Breast epithelium (tissue), 4 donors: ENCODE measurements at regions not wholly inside any gene's neighbourhood (a gene's known extent, or its start where the extent isn't known, plus 50 kb on each side); places are given as distances from the start of the nearest gene placed in this dataset.

ENCODE experiments used
- DNase-seq, 2 donors: peaks; one replicate each; pipeline ENCODE4 v3.0.0-alpha.2; 2019; ENCODE audit warnings: low spot score in 2 of 2
- H3K27ac ChIP-seq, 2 donors: fragments of 200-600 bp; sonication (generic) in 1 of 2; one replicate each; pipeline ENCODE4 v1.5.1; 2016 to 2019; ENCODE audit warnings: mild to moderate bottlenecking in 1 of 2
- H3K27me3 ChIP-seq, 2 donors: fragments of 200-600 bp; sonication (generic) in 1 of 2; one replicate each; pipeline versions ENCODE4 v1.5.1 to v1.6.0; 2017 to 2019; ENCODE audit warnings: control low read depth in 1 of 2, mild to moderate bottlenecking in 1 of 2
- H3K36me3 ChIP-seq: fragments of 200-600 bp; one replicate; pipeline ENCODE4 v1.5.1; 2019
- H3K4me1 ChIP-seq, 2 donors: fragments of 200-600 bp; sonication (generic); one replicate each; pipeline ENCODE4 v1.5.1; 2016 to 2019; ENCODE audit warnings: control low read depth in 1 of 2
- H3K4me3 ChIP-seq, 3 donors: fragments of 200-600 bp; sonication (generic); 1 replicate in 2 of 3; 2 replicates in 1 of 3; pipeline ENCODE4 v1.5.1; 2016 to 2019; ENCODE audit warnings: mild to moderate bottlenecking in 3 of 3, moderate library complexity in 2 of 3
- H3K9me3 ChIP-seq, 2 donors: fragments of 200-600 bp; sonication (generic) in 1 of 2; one replicate each; pipeline ENCODE4 v1.5.1; 2016 to 2019; ENCODE audit warnings: control low read depth in 1 of 2
- CTCF ChIP-seq, 3 donors: fragments of 450-650 bp; IDR thresholded peaks; one replicate each; pipeline ENCODE4 v1.5.1; 2016 to 2017; ENCODE audit warnings: antibody characterized with exemption in 3 of 3, mild to moderate bottlenecking in 3 of 3, moderate library complexity in 3 of 3
- POLR2A ChIP-seq: fragments of 450-650 bp; IDR thresholded peaks from one replicate; pipeline ENCODE4 v1.6.1; 2016; ENCODE audit warnings: antibody characterized with exemption, mild to moderate bottlenecking, moderate library complexity
- POLR2AphosphoS5 ChIP-seq, 3 donors: sonication (generic); formaldehyde crosslinking; IDR thresholded peaks; one replicate each; pipeline ENCODE4 v1.6.1; 2017; ENCODE audit warnings: antibody characterized with exemption in 3 of 3
- intact Hi-C: fragments of 100-400 bp; cut with DNase I; formaldehyde crosslinking; loops from one replicate; pipeline ENCODE4 v1.15.1; 2023; ENCODE audit warnings: low total_unique reads

GRCh38 chr5:173745557-173745956, 129.1 kb upstream of the BOD1 start:
- intact Hi-C loops = no loop called here
- no peaks in the 10 kb centered on the region for H3K36me3 ChIP-seq
- no peak overlapping the region for H3K27ac ChIP-seq
- no peaks in the 10 kb centered on the region for H3K4me1 ChIP-seq
- H3K4me3 ChIP-seq = no peak overlapping the region
- TF ChIP-seq CTCF (IDR thresholded peaks at IDR 0.05) (no peak), POLR2A (no peak), POLR2AphosphoS5 (IDR thresholded peaks at IDR 0.05) (no peak)
- no peak for DNase-seq
- H3K27me3 ChIP-seq = no peaks in the 10 kb centered on the region
- no peaks in the 10 kb centered on the region for H3K9me3 ChIP-seq

GRCh38 chr5:173746047-173746646, 129.7 kb upstream of the BOD1 start:
- DNase-seq = no peak
- no peaks in the 10 kb centered on the region for H3K9me3 ChIP-seq
- no peak for TF ChIP-seq CTCF (IDR thresholded peaks at IDR 0.05)
- intact Hi-C loops = no loop called here
- no peak overlapping the region for H3K4me3 ChIP-seq
- H3K27me3 ChIP-seq = no peaks in the 10 kb centered on the region
- H3K36me3 ChIP-seq = no peaks in the 10 kb centered on the region
- H3K27ac ChIP-seq = peak overlapping the region in 1 of 2 donors; percentile 36
- H3K4me1 ChIP-seq = no peaks in the 10 kb centered on the region

- no peaks in the 10 kb centered on the region for H3K9me3 ChIP-seq
- DNase-seq = no peak
- no peak for TF ChIP-seq CTCF (IDR thresholded peaks at IDR 0.05)
- no peak for TF ChIP-seq POLR2A
- TF ChIP-seq POLR2AphosphoS5 (IDR thresholded peaks at IDR 0.05) = no peak
- intact Hi-C loops = no loop called here
- no peak overlapping the region for H3K27ac ChIP-seq
- no peaks in the 10 kb centered on the region for H3K4me1 ChIP-seq
- H3K4me3 ChIP-seq = no peak overlapping the region
- no peaks in the 10 kb centered on the region for H3K36me3 ChIP-seq
- H3K27me3 ChIP-seq = no peaks in the 10 kb centered on the region
Observed at GRCh38 chr5:173747876-173748275, 131.4 kb upstream of the BOD1 start.

GRCh38 chr5:173750538-173751265, 134.3 kb upstream of the BOD1 start:
- H3K4me1 ChIP-seq = no peaks in the 10 kb centered on the region
- TF ChIP-seq CTCF (IDR thresholded peaks at IDR 0.05) (no peak), POLR2AphosphoS5 (IDR thresholded peaks at IDR 0.05) (no peak), POLR2A (no peak)
- no peaks in the 10 kb centered on the region for H3K27me3 ChIP-seq
- H3K9me3 ChIP-seq = no peaks in the 10 kb centered on the region
- H3K36me3 ChIP-seq = no peaks in the 10 kb centered on the region
- DNase-seq = no peak
- intact Hi-C loops = no loop called here
- no peak overlapping the region for H3K27ac ChIP-seq
- H3K4me3 ChIP-seq = no peak overlapping the region

GRCh38 chr5:173751266-173751600, 134.8 kb upstream of the BOD1 start:
- Histone ChIP-seq H3K36me3 (no peaks in the 10 kb centered on the region), H3K4me3 (no peak overlapping the region), H3K27me3 (no peaks in the 10 kb centered on the region), H3K9me3 (no peaks in the 10 kb centered on the region), H3K4me1 (no peaks in the 10 kb centered on the region), H3K27ac (no peak overlapping the region)
- intact Hi-C loops = no loop called here
- DNase-seq = no peak
- TF ChIP-seq CTCF (IDR thresholded peaks at IDR 0.05) (no peak), POLR2A (no peak), POLR2AphosphoS5 (IDR thresholded peaks at IDR 0.05) (no peak)
